GM19035 (cell line): ENCODE measurements at regions not wholly inside any gene's neighbourhood (a gene's known extent, or its start where the extent isn't known, plus 50 kb on each side); places are given as distances from the start of the nearest gene placed in this dataset.
A peak's percentile ranks its signal among the peaks of the same experiment; 100 is the strongest.

ENCODE experiments used
- ATAC-seq: cut with Tn5 transposase; IDR thresholded peaks from one replicate; pipeline ENCODE4 v1.9.1; 2021; ENCODE audit not compliant: unreplicated experiment

- no peak for ATAC-seq
These were observed 180.4 kb upstream of the MC4R start for GRCh38 chr18:60552948-60553347.

GRCh38 chr18:60554967-60555366 is 182.4 kb upstream of the MC4R start:
- ATAC-seq = no peak

GRCh38 chr18:60555625-60556024 is 183.1 kb upstream of the MC4R start:
- ATAC-seq = no peak

GRCh38 chr18:60556326-60556725 is 183.8 kb upstream of the MC4R start:
- no peak for ATAC-seq

GRCh38 chr18:60560071-60560470 is 187.5 kb upstream of the MC4R start:
- no peak for ATAC-seq

GRCh38 chr18:60563082-60563481 is 190.5 kb upstream of the MC4R start:
- ATAC-seq = no peak

- ATAC-seq = no peak
These were observed 195.6 kb upstream of the MC4R start for GRCh38 chr18:60568220-60568619.

- ATAC-seq = no peak
These were observed 197.6 kb upstream of the MC4R start for GRCh38 chr18:60570172-60570571.

- ATAC-seq = no peak
These were observed 204.9 kb upstream of the MC4R start for GRCh38 chr18:60577457-60577856.

- no peak for ATAC-seq
These were observed 213.1 kb upstream of the MC4R start for GRCh38 chr18:60585670-60586069.

- no peak for ATAC-seq
These were observed 220.7 kb upstream of the MC4R start for GRCh38 chr18:60593249-60593648.

- no peak for ATAC-seq
These were observed 224.4 kb upstream of the MC4R start for GRCh38 chr18:60596928-60597327.

GRCh38 chr18:60599267-60599666 is 226.7 kb upstream of the MC4R start:
- no peak for ATAC-seq

- ATAC-seq = no peak
These were observed 227.4 kb upstream of the MC4R start for GRCh38 chr18:60599995-60600394.

- no peak for ATAC-seq
These were observed 228.7 kb upstream of the MC4R start for GRCh38 chr18:60601249-60601648.

- ATAC-seq = no peak
These were observed 250.8 kb upstream of the MC4R start for GRCh38 chr18:60623331-60623730.

- ATAC-seq = no peak
These were observed 251.6 kb upstream of the MC4R start for GRCh38 chr18:60624207-60624606.

GRCh38 chr18:60639836-60640235 is 267.3 kb upstream of the MC4R start:
- no peak for ATAC-seq

- ATAC-seq = no peak
These were observed 270.4 kb upstream of the MC4R start for GRCh38 chr18:60643009-60643408.

GRCh38 chr18:60646725-60647124 is 274.1 kb upstream of the MC4R start:
- no peak for ATAC-seq

GRCh38 chr18:60649107-60649506 is 276.5 kb upstream of the MC4R start:
- peak; percentile 95 for ATAC-seq

- ATAC-seq = no peak
These were observed 277.4 kb upstream of the MC4R start for GRCh38 chr18:60649842-60650536.

- no peak for ATAC-seq
These were observed 281.7 kb upstream of the MC4R start for GRCh38 chr18:60654298-60654697.
